Osteocyte (in vitro differentiated cells): ENCODE measurements at regions not wholly inside any gene's neighbourhood (a gene's known extent, or its start where the extent isn't known, plus 50 kb on each side); places are given as distances from the start of the nearest gene placed in this dataset.

Source experiments
- DNase-seq: peaks from one replicate; pipeline ENCODE4 v3.0.0; 2021; ENCODE audit warnings: mixed read lengths; ENCODE audit not compliant: unreplicated experiment; ENCODE audit errors: extremely low spot score
- H3K27ac Mint-ChIP-seq: one replicate; pipeline ENCODE4 v1.8.0; 2021; ENCODE audit warnings: mild to moderate bottlenecking, mixed read lengths; ENCODE audit not compliant: unreplicated experiment
- H3K27me3 Mint-ChIP-seq: one replicate; pipeline ENCODE4 v1.8.0; 2021; ENCODE audit warnings: mixed read lengths; ENCODE audit not compliant: unreplicated experiment
- H3K36me3 Mint-ChIP-seq: one replicate; pipeline ENCODE4 v1.8.0; 2021; ENCODE audit warnings: mixed read lengths; ENCODE audit not compliant: unreplicated experiment
- H3K4me1 Mint-ChIP-seq: one replicate; pipeline ENCODE4 v1.8.0; 2021; ENCODE audit warnings: mixed read lengths; ENCODE audit not compliant: unreplicated experiment
- H3K4me3 Mint-ChIP-seq: one replicate; pipeline ENCODE4 v1.8.0; 2021; ENCODE audit warnings: mild to moderate bottlenecking, moderate library complexity, mixed read lengths; ENCODE audit not compliant: unreplicated experiment
- H3K9me3 Mint-ChIP-seq: one replicate; pipeline ENCODE4 v1.8.0; 2021; ENCODE audit warnings: mixed read lengths; ENCODE audit not compliant: unreplicated experiment
- TF ChIP-seq, protein P1 (sequence below): fragments of 200-600 bp; sonication (generic); IDR thresholded peaks from 2 replicates; pipeline ENCODE4 v1.5.0; 2021; ENCODE audit warnings: antibody characterized with exemption, mild to moderate bottlenecking, moderate library complexity

- Mint-ChIP-seq H3K9me3 (no peaks in the 10 kb centered on the region), H3K27me3 (no peaks in the 10 kb centered on the region), H3K27ac (no peak overlapping the region), H3K36me3 (no peaks in the 10 kb centered on the region), H3K4me1 (peaks cover 11% of the 10 kb centered on the region), H3K4me3 (no peak overlapping the region)
- no peak for DNase-seq
- TF ChIP-seq, protein P1, sequence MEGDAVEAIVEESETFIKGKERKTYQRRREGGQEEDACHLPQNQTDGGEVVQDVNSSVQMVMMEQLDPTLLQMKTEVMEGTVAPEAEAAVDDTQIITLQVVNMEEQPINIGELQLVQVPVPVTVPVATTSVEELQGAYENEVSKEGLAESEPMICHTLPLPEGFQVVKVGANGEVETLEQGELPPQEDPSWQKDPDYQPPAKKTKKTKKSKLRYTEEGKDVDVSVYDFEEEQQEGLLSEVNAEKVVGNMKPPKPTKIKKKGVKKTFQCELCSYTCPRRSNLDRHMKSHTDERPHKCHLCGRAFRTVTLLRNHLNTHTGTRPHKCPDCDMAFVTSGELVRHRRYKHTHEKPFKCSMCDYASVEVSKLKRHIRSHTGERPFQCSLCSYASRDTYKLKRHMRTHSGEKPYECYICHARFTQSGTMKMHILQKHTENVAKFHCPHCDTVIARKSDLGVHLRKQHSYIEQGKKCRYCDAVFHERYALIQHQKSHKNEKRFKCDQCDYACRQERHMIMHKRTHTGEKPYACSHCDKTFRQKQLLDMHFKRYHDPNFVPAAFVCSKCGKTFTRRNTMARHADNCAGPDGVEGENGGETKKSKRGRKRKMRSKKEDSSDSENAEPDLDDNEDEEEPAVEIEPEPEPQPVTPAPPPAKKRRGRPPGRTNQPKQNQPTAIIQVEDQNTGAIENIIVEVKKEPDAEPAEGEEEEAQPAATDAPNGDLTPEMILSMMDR = no peak
These were observed 416.5 kb downstream of the TAF11L14 start for GRCh38 chr5:18050776-18051175.

GRCh38 chr5:18051953-18052352, 417.7 kb downstream of the TAF11L14 start:
- no peak overlapping the region for H3K4me3 Mint-ChIP-seq
- TF ChIP-seq, protein P1 = no peak
- no peak overlapping the region for H3K27ac Mint-ChIP-seq
- no peaks in the 10 kb centered on the region for H3K9me3 Mint-ChIP-seq
- no peaks in the 10 kb centered on the region for H3K36me3 Mint-ChIP-seq
- peaks cover 11% of the 10 kb centered on the region for H3K4me1 Mint-ChIP-seq
- no peaks in the 10 kb centered on the region for H3K27me3 Mint-ChIP-seq
- no peak for DNase-seq

GRCh38 chr5:18052569-18052968, 418.3 kb downstream of the TAF11L14 start:
- Mint-ChIP-seq H3K9me3 (no peaks in the 10 kb centered on the region), H3K27me3 (no peaks in the 10 kb centered on the region), H3K4me3 (no peak overlapping the region), H3K27ac (no peak overlapping the region), H3K4me1 (peaks cover 11% of the 10 kb centered on the region), H3K36me3 (no peaks in the 10 kb centered on the region)
- no peak for DNase-seq
- TF ChIP-seq, protein P1 = peak; percentile 13

DNA sequence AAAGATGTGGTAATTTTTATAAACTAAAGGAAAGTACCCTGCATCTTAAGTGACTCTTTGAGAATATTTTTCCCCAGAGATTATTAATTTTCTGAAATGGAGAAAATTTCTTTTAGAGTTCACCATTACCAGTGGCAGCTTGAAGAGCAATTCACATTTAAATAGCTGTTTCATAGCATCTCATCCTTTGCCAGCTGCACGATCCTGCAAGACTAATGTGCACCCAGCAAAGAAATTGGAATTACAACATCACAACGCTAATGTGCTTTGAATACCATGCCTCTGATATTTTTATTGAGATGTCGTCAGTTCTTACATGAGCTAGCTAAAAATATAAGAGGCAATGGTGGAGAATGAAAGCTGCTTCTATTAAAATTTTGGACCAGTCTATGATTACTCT, 423.5 kb downstream of the TAF11L14 start:
- TF ChIP-seq, protein P1 = no peak
- Mint-ChIP-seq H3K4me3 (no peak overlapping the region), H3K27ac (no peak overlapping the region), H3K36me3 (no peaks in the 10 kb centered on the region), H3K9me3 (no peaks in the 10 kb centered on the region), H3K27me3 (no peaks in the 10 kb centered on the region), H3K4me1 (no peaks in the 10 kb centered on the region)
- DNase-seq = no peak

GRCh38 chr5:18067615-18068014, 433.4 kb downstream of the TAF11L14 start:
- Mint-ChIP-seq H3K9me3 (peaks cover 6% of the 10 kb centered on the region), H3K27me3 (no peaks in the 10 kb centered on the region), H3K4me3 (no peak overlapping the region), H3K27ac (no peak overlapping the region), H3K4me1 (peaks cover 9% of the 10 kb centered on the region), H3K36me3 (no peaks in the 10 kb centered on the region)
- TF ChIP-seq, protein P1 = no peak
- no peak for DNase-seq
